ENCODE measurements at regions not wholly inside any gene's neighbourhood (a gene's known extent, or its start where the extent isn't known, plus 50 kb on each side); places are given as distances from the start of the nearest gene placed in this dataset.
"Not testable (repeated sequence)": the region's sequence is repeated elsewhere in the genome, so short reads cannot be mapped to it uniquely, and the experiment has no call there.

DNA sequence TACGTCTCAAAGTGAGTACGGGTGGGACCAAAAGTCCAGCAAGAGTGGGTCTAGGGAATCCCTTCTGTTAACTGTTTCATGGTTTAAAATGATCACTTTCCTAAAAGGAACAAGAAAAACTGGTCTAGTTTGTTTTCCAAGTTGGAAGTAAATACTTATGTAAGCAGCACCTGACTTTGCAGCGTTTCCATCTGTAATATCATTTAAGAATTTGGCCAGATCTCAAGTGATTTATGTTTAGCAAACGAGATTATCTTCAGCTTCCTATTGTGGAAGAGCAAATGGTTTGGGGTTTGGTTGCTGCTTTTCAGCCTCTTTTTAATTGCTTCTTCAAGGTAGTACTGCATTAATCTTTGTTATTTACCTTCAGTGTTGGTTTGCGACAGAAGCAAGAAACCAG lies 50.4 kb downstream of the FHIP1A start:
- DNase-seq (ENCODE audit: low read depth, low spot score), result no peak

DNA sequence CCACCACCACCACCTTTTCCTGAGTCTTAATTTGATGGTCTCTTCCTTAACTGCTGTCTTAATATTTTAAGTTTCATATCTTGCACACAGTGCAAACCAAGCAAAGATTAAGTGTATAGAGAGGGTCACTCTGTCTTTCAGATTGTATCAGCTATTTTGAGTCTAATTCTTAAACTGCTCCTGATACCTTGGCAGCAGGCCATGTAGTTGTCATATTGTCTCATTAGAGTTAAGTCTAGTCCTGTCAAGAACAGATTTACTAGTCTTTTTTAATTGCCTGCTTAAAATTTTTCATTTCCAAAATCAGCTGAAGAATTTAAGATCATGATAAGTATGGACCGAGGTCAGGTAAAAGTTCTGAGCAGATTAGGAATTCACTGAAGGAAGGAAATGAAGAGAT lies 51.5 kb downstream of the FHIP1A start:
- DNase-seq (ENCODE audit: low read depth, low spot score), result no peak

DNA sequence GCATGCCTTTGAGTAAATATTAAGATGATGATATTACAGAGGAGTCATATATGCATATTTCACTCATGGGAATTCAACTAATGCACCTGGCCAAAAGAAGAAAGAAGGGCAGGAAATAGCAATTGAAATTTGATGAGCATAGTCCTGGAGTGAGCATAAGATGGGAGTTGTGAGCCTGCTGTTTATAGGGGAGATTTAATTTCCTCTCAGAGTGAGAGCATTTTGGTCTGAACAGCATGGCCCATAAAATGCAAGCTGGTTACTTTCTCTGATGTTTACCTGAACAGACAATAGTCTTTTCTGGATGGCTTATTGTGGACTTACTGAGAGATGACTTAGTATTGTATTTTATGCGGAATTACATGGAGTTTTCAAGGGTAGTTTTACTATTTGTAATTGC lies 53.6 kb downstream of the FHIP1A start:
- DNase-seq (ENCODE audit: low read depth, low spot score), result no peak

DNA sequence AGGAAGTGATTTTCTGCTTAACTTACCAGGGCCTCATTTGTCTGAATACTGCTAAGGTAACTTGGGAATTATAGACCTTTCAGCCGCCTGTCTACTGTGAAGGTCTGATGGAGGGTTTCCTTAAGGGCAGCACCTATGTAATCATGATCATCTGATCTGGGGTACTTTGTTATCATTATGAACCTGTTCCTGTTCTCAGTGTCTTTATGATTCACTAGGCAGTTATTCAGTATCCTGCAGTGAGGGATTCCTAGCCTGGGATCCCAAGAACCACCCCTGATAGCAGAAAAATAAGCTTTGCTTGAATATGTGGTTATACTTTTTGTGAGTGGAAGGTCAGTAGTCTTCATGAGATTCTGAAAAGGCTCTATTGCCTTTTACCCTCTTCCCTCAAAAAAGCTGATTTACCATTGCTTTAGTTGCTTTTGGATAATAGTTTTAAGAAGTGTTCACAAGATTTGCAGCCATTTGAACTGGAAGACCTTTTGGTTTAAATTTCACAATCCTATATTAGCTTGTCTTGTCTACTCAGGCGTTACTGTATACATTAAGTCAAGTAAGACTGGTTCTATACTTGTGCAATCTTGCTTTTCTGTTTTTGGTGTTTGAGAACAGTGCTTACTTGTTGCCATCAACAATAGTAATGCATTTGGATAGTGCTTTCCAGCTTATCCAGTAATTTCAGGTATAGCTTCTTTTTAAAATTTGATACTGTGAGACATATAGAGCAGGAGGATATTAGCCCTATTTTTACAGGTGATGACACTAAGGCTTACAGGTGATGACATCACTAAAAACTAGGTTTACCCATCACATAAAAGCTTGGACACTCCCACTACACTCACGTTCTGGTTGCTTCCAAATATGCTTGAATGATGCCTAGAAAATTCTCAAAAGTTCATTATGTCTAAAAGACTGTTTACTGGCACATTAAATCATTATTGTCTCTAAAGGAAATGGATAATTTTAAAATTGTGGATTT lies 60.0 kb downstream of the FHIP1A start:
- no peak for DNase-seq (ENCODE audit: low read depth, low spot score)

DNA sequence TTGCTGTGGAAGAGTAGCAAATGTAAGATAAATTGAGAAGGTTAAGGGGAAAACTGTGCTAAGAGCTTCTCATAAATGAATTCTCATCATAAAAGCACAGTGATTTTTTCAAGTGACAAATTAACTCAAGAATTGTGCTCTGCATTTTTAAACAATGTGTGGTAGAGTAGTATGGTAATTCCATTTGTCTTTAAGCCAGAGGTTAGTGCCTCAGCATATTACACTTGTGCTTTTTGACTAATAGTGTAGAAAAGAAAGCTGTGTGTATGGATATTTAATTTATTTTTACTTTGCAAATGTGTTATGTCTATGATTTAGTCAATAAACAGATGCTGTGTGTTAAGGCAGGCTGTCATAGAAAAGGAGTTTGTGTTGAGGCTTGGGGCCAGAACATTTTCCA lies 61.0 kb downstream of the FHIP1A start:
- DNase-seq (ENCODE audit: low read depth, low spot score), result no peak

DNA sequence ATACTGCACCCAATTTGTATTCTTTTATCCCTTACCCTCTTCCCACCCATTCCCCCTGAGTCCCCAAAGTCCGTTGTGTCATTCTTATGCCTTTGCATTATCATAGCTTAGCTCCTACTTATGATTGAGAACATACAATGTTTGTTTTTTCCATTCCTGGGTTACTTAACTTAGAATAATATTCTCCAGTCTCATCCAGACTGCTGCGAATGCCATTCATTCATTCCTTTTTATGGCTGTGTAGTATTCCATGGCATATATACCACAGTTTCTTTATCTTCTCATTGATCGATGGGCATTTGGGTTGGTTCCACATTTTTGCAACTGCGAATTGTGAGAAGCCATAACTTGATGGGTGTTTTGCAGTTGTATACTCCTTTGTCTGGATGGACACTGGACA lies 62.8 kb downstream of the FHIP1A start:
- no peak for DNase-seq (ENCODE audit: low read depth, low spot score)

DNA sequence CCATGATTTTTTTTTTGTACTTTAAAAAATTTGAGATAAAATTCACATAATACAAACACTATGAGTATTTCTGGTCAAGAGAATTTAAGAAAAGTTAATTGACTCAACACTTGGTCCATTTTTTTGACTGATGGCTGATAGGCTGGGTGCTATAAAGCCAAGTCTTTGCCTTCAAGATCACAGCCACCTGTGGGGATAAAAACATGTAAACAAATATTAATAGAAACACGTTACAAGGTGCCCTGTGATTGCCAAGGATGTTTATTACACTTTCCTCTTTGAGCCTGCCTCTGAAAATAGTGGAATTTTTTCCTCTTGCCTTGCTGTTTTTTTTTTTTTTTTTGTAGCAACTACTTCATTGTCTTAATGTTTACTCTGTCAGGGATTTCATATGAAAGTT lies 63.3 kb downstream of the FHIP1A start:
- DNase-seq (ENCODE audit: low read depth, low spot score), result no peak

DNA sequence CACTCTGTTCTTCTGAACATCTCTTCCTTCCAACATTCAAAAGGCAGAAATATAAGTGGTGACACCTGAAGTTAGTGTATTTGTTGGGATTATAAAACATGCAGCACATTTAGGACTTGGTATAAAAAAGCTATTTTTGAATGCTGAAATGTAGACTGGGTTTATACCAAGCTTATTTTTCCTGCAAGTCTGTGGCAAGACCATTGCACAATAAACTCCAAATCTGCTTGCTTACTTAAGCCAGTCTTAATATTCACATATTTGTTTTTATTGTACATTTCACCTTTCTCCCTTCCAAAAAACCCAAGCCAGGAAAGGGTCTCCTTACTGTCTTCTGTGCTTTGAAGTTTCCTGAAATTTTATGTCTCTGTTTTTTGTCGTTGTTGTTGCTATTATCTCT lies 63.7 kb downstream of the FHIP1A start:
- DNase-seq (ENCODE audit: low read depth, low spot score), result no peak

DNA sequence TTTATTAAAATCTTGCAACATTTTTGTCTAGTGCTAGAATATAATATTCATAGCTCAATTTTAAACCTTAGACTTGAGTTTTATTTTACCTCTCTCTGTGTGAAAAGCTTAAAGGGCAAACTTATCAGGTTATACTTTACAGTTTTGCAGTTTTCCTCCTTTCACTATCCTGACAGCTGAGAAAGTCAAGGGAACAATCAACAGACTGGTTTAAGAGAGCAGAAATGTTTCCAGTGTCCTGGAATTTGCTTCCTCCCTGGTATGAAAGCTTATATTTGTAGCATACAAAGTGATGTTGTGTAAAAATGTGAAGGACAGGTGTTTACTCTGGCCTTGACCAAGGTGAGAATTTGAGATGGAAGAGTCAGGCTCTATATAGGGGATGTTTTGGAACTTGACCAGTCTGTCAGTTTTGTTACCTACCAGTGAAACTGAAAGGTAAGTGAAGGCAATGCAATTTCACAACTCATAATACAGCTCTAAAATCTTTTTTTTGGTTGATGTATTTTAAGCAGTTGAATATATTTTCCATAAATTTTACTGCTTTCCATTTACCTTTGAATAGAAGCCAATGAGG lies 64.6 kb downstream of the FHIP1A start:
- no peak for DNase-seq (ENCODE audit: low read depth, low spot score)

DNA sequence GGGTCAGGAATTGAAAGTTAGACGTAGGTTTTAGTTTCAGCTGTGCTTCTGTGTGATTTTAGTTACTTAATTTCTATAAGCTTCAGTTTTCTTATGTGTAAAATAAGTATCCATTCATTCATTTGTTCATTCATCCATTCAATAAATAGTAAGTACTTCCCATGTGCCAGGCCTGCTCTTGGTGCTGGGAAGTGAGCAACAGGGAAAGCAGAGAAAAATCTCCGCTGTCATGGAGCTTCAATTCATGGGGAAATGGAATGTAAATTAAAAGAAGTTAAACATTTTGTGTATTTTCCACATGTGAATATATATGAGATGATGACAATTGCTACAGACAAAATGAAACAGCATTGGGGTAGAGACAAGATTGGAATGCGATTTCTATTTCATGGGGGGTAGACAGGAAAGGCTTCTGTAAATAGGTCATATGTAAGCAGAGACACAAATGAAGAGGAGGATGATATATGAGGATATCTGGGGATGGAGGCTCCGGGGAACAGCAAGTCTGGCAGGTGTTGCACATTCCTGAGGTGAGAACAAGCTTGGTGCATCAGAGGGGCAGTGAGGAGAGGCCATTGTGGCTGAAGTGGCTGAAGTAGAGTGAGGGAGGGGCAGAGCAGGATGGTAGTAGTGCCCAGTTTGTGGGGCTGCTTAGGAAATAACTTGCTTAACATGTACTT lies 66.2 kb downstream of the FHIP1A start:
- no peak for DNase-seq (ENCODE audit: low read depth, low spot score)

DNA sequence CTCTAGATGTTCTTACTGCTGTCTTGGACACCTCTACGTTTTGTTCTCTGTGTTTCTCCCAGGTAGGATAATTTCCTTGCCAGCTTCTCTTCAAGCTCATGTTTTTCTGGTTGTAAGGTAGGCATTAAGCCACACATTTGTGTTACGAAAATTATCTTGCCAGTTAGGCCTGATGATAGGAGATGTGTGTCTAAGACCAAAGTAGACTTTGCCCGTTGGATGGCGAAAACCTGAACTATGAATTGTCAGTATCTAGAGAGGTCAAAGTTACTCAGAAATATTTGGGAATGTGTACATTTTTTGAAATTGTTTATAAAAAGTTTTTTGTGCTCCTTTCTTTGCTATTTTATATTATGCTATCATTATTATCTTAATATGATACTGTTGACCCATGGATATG lies 72.8 kb downstream of the FHIP1A start:
- no peak for DNase-seq (ENCODE audit: low read depth, low spot score)

DNA sequence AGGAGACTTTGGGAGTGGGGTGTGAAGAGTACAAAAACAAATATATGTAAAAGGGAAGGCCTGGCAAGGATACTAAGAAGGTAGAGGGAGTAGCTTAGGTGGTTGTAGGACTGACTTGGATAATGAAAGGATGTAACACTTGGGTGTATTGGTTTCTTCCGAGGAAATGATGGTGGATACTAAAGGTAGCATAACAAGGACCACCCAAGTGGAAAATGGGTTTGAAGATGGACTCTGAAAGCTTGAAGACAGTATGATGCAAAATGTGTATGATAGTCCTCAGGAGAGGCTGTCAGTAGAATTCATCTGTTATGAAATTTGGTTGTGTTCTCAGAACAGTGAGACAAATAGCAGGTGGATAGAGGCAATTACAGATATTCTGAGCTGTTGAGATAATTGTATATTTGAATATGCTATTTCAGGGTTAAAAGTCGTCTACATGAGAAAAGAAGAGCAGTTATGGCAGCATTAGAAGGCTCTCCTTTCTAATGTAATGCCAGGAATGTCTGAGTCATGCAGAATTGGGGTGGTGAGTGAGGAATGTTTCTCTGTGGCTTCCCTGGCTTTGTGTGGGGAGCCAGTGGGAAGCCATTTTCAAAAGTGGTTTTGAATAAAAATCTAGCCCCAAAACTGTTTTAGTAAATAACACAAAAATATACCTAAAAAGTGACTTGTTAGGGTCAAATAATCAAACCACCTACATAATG lies 75.6 kb downstream of the FHIP1A start:
- peak; percentile 41 for DNase-seq (ENCODE audit: low read depth, low spot score)

DNA sequence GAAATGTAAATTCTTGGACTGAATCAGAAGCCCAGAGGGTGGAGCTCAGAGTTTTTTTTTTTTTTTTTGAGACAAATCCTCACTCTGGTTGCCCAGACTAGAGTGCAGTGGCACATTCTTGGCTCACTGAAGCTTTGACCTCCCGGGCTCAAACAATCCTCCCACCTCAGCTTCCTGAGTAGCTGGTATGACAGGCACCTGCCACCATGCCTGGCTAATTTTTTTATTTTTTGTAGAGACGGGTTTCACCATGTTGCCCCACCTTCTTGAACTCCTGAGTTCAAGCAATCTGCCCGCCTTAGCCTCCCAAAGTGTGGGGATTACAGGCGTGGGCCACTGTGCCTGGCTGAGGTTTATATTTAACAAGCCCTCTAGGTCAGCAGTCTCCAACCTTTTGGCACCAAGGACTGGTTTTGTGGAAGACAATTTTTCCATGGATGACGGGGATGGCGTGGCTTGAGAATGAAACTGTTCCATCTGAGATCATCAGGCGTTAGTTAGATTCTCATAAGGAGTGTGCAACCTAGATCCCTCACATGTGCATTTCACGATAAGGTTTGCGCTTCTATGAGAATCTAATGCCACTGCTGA lies 76.7 kb downstream of the FHIP1A start:
- no peak for DNase-seq (ENCODE audit: low read depth, low spot score)

DNA sequence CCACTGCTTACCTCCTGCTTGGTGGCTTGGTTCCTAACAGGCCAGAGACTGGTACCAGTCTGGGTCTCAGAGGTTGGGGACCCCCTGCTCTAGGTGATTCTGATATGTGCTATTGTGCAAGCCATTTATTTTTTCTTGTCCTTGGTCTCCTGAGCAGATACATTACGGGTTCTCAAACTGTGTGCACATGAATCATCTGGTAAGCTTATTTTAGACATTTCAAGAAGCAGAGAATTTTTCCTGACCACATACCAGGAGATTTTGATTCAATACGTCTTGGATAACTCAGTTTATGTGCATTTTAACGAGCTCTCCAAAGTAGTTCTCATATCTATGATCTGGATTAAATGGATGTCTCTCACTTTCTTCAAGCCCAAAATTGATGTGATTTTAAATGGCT lies 77.2 kb downstream of the FHIP1A start:
- DNase-seq (ENCODE audit: low read depth, low spot score), result no peak

DNA sequence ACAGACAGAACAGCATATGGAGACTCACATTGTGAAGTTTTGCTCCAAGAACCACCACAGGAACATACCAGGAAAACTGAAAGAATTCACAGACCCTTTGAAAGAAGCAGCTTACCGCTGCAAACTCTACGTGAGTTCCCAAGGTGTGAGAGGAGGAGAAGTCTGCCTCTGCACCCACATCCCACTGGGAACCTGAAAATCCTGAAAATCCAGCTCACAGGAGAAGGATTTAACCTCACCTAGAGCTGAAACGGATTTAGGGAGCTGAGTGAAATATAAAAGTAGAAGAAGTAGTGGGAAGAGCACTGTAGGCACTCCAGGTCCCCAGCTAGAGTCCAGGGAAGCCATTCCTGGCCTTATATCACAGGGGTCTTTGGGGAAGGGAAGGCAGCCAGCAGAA lies 80.0 kb downstream of the FHIP1A start:
- DNase-seq (ENCODE audit: low read depth, low spot score), result no peak

DNA sequence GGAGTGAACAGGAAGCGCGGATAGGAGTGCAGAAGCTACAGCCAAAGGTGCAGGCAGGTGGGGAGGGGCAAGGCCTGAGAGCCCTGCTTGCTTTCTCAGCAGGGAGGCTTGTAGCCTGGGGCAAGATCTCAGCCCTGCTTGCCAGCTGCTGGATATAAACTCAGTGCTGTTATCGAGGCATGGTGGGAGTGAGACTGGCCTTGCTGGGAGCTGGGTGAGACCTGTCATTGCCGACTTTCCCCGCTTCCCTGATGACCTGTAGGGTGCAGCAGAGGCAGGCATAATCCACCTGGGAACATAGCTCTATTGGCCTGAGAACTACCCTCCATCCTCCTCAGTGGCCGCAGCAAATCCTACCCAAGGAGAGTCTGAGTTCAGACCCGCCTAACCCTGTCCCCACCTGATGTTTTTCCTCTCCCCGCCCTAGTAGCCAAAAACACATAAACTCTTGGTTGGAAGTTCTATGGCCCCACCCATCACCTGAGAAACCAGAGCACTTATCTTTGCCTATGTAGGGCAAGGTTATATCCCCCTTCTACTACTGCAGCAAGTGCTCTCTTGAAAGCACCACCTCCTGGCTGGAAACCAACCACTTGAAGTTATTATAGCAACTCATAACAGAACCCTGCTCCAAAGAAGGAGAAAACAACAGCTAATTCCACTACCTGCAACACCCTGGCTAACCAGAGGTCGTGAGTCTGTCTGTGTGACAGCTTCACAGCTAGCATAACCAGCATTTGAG lies 80.7 kb downstream of the FHIP1A start:
- no peak for DNase-seq (ENCODE audit: low read depth, low spot score)

DNA sequence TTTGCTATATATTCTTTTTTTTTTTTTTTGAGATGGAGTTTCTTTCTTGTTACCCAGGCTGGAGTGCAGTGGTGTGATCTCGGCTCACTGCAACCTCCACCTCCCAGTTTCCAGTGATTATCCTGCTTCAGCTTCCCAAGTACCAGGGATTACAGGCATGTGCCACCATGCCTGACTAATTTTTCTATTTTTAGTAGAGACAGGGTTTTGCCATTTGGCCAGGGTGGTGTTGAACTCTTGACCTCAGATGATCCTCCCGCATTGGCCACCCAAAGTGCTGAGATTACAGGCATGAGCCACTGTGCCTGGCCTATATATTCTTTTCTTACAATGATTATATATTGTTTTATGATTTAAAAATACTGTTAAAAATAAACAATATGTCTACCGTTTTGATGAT lies 86.6 kb downstream of the FHIP1A start:
- DNase-seq (ENCODE audit: low read depth, low spot score), result not testable (repeated sequence)

DNA sequence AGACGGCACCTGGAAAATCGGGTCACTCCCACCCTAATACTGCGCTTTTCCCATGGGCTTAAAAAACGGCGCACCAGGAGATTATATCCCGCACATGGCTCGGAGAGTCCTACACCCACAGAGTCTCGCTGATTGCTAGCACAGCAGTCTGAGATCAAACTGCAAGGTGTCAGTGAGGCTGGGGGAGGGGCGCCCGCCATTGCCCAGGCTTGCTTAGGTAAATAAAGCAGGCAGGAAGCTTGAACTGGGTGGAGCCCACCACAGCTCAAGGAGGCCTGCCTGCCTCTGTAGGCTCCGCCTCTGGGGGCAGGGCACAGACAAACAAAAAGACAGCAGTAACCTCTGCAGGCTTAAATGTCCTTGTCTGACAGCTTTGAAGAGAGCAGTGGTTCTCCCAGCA lies 102.6 kb downstream of the FHIP1A start:
- DNase-seq (ENCODE audit: low read depth, low spot score), result not testable (repeated sequence)

DNA sequence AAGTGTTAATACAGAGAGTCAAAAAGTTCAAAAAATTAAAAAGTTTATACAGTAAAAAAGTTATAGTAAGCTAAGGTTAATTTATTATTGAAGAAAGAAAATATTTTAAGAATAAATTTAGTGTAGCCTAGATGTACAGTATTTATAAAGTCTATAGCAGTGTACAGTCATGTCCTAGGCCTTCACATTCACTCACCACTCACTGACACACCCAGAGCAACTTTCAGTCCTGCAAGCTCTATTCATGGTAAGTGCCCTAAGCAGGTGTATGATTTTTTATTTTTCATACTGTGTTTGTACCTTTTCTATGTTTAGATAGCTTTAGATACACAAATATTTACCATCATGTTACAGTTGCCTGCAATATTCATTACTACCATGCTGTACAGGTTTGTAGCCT lies 108.9 kb downstream of the FHIP1A start:
- no peak for DNase-seq (ENCODE audit: low read depth, low spot score)

DNA sequence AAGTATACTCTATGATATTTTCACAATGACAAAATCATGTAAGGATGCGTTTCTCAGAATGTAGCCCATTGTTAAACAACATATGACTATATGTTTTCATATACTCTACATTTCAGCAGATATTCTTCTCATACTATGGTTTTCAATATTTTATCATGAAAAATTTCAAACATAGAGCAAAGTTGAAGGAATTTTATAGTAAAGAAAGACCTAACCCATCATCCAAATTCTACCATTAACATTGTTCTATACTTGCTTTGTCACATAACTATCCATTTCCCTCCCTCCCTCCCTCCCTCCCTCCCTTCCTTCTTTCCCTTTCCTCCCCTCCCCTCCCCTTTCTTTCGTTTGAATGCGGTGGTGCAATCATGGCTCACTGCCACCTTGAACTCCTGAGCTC lies 109.4 kb downstream of the FHIP1A start:
- no peak for DNase-seq (ENCODE audit: low read depth, low spot score)
